ENCODE measurements at regions not wholly inside any gene's neighbourhood (a gene's known extent, or its start where the extent isn't known, plus 50 kb on each side); places are given as distances from the start of the nearest gene placed in this dataset.
"Not testable (repeated sequence)": the region's sequence is repeated elsewhere in the genome, so short reads cannot be mapped to it uniquely, and the experiment has no call there.

- H3K27me3 ChIP-seq (ENCODE audit: control insufficient read depth, insufficient read depth, low read length), result no peaks in the 10 kb centered on the region
- H3K9me3 ChIP-seq (replicated peaks; ENCODE audit: low read length), result no peaks in the 10 kb centered on the region
- no peaks in the 10 kb centered on the region for H3K36me3 ChIP-seq (ENCODE audit: insufficient read depth, low read length)
- no peaks in the 10 kb centered on the region for H3K4me1 ChIP-seq (ENCODE audit: control insufficient read depth, insufficient read depth, low read length)
- no peak overlapping the region for H3K9ac ChIP-seq (ENCODE audit: low read depth, low read length)
- no peak overlapping the region for H3K4me3 ChIP-seq (ENCODE audit: low read length)
- no peak overlapping the region for H3K4me2 ChIP-seq (ENCODE audit: low read length)
Observed at GRCh38 chr15:93348711-93349545, 259.9 kb upstream of the RGMA start.

- no peak overlapping the region for H3K4me2 ChIP-seq (ENCODE audit: low read length)
Observed at GRCh38 chr15:93347986-93348385, 259.0 kb upstream of the RGMA start.

GRCh38 chr15:93345981-93346380 is 257.0 kb upstream of the RGMA start:
- Histone ChIP-seq H3K4me2 (ENCODE audit: low read length) (no peak overlapping the region), H3K4me3 (ENCODE audit: low read length) (no peak overlapping the region), H3K9ac (ENCODE audit: low read depth, low read length) (no peak overlapping the region), H3K4me1 (ENCODE audit: control insufficient read depth, insufficient read depth, low read length) (no peaks in the 10 kb centered on the region), H3K9me3 (replicated peaks; ENCODE audit: low read length) (no peaks in the 10 kb centered on the region), H3K27me3 (ENCODE audit: control insufficient read depth, insufficient read depth, low read length) (no peaks in the 10 kb centered on the region), H3K36me3 (ENCODE audit: insufficient read depth, low read length) (no peaks in the 10 kb centered on the region)

More at GRCh38 chr15:93347986-93348385, 259.0 kb upstream of the RGMA start:
- H3K4me3 ChIP-seq (ENCODE audit: low read length), result no peak overlapping the region
- no peak overlapping the region for H3K9ac ChIP-seq (ENCODE audit: low read depth, low read length)
- H3K9me3 ChIP-seq (replicated peaks; ENCODE audit: low read length), result no peaks in the 10 kb centered on the region
- no peaks in the 10 kb centered on the region for H3K27me3 ChIP-seq (ENCODE audit: control insufficient read depth, insufficient read depth, low read length)
- no peaks in the 10 kb centered on the region for H3K4me1 ChIP-seq (ENCODE audit: control insufficient read depth, insufficient read depth, low read length)
- H3K36me3 ChIP-seq (ENCODE audit: insufficient read depth, low read length), result no peaks in the 10 kb centered on the region

- not testable (repeated sequence) for H3K36me3 ChIP-seq (ENCODE audit: insufficient read depth, low read length); H3K4me2 ChIP-seq (ENCODE audit: low read length); H3K9ac ChIP-seq (ENCODE audit: low read depth, low read length); H3K4me1 ChIP-seq (ENCODE audit: control insufficient read depth, insufficient read depth, low read length); H3K27me3 ChIP-seq (ENCODE audit: control insufficient read depth, insufficient read depth, low read length); H3K9me3 ChIP-seq (replicated peaks; ENCODE audit: low read length); H3K4me3 ChIP-seq (ENCODE audit: low read length)
Observed at GRCh38 chr15:93343402-93343801, 254.4 kb upstream of the RGMA start.

- Histone ChIP-seq H3K9ac (ENCODE audit: low read depth, low read length) (no peak overlapping the region), H3K9me3 (replicated peaks; ENCODE audit: low read length) (peaks cover 4% of the 10 kb centered on the region), H3K4me3 (ENCODE audit: low read length) (no peak overlapping the region), H3K4me2 (ENCODE audit: low read length) (no peak overlapping the region), H3K4me1 (ENCODE audit: control insufficient read depth, insufficient read depth, low read length) (no peaks in the 10 kb centered on the region), H3K27me3 (ENCODE audit: control insufficient read depth, insufficient read depth, low read length) (no peaks in the 10 kb centered on the region), H3K36me3 (ENCODE audit: insufficient read depth, low read length) (no peaks in the 10 kb centered on the region)
Observed at GRCh38 chr15:93341164-93341563, 252.2 kb upstream of the RGMA start.

GRCh38 chr15:93340406-93340805 is 251.4 kb upstream of the RGMA start:
- Histone ChIP-seq H3K4me3 (ENCODE audit: low read length) (no peak overlapping the region), H3K4me1 (ENCODE audit: control insufficient read depth, insufficient read depth, low read length) (no peaks in the 10 kb centered on the region), H3K4me2 (ENCODE audit: low read length) (no peak overlapping the region), H3K9ac (ENCODE audit: low read depth, low read length) (no peak overlapping the region), H3K27me3 (ENCODE audit: control insufficient read depth, insufficient read depth, low read length) (no peaks in the 10 kb centered on the region), H3K36me3 (ENCODE audit: insufficient read depth, low read length) (no peaks in the 10 kb centered on the region), H3K9me3 (replicated peaks; ENCODE audit: low read length) (peaks cover 4% of the 10 kb centered on the region)

GRCh38 chr15:93333796-93334195 is 244.8 kb upstream of the RGMA start:
- no peaks in the 10 kb centered on the region for H3K9me3 ChIP-seq (replicated peaks; ENCODE audit: low read length)

GRCh38 chr15:93333126-93333525 is 244.1 kb upstream of the RGMA start:
- H3K9me3 ChIP-seq (replicated peaks; ENCODE audit: low read length), result not testable (repeated sequence)

More at GRCh38 chr15:93333796-93334195, 244.8 kb upstream of the RGMA start:
- no peaks in the 10 kb centered on the region for H3K4me1 ChIP-seq (ENCODE audit: control insufficient read depth, insufficient read depth, low read length)
- H3K4me3 ChIP-seq (ENCODE audit: low read length), result no peak overlapping the region
- no peaks in the 10 kb centered on the region for H3K36me3 ChIP-seq (ENCODE audit: insufficient read depth, low read length)
- no peak overlapping the region for H3K4me2 ChIP-seq (ENCODE audit: low read length)
- H3K27me3 ChIP-seq (ENCODE audit: control insufficient read depth, insufficient read depth, low read length), result no peaks in the 10 kb centered on the region
- no peak overlapping the region for H3K9ac ChIP-seq (ENCODE audit: low read depth, low read length)

GRCh38 chr15:93332168-93332553 is 243.2 kb upstream of the RGMA start:
- Histone ChIP-seq H3K36me3 (ENCODE audit: insufficient read depth, low read length) (no peaks in the 10 kb centered on the region), H3K9ac (ENCODE audit: low read depth, low read length) (no peak overlapping the region), H3K4me1 (ENCODE audit: control insufficient read depth, insufficient read depth, low read length) (no peaks in the 10 kb centered on the region), H3K4me2 (ENCODE audit: low read length) (no peak overlapping the region), H3K9me3 (replicated peaks; ENCODE audit: low read length) (no peaks in the 10 kb centered on the region), H3K27me3 (ENCODE audit: control insufficient read depth, insufficient read depth, low read length) (no peaks in the 10 kb centered on the region), H3K4me3 (ENCODE audit: low read length) (no peak overlapping the region)

More at GRCh38 chr15:93333126-93333525, 244.1 kb upstream of the RGMA start:
- not testable (repeated sequence) for H3K9ac ChIP-seq (ENCODE audit: low read depth, low read length); H3K4me2 ChIP-seq (ENCODE audit: low read length); H3K4me1 ChIP-seq (ENCODE audit: control insufficient read depth, insufficient read depth, low read length); H3K4me3 ChIP-seq (ENCODE audit: low read length); H3K27me3 ChIP-seq (ENCODE audit: control insufficient read depth, insufficient read depth, low read length); H3K36me3 ChIP-seq (ENCODE audit: insufficient read depth, low read length)

- H3K4me3 ChIP-seq (ENCODE audit: low read length), result no peak overlapping the region
- H3K36me3 ChIP-seq (ENCODE audit: insufficient read depth, low read length), result no peaks in the 10 kb centered on the region
- no peak overlapping the region for H3K9ac ChIP-seq (ENCODE audit: low read depth, low read length)
- no peak overlapping the region for H3K4me2 ChIP-seq (ENCODE audit: low read length)
- H3K4me1 ChIP-seq (ENCODE audit: control insufficient read depth, insufficient read depth, low read length), result no peaks in the 10 kb centered on the region
- no peaks in the 10 kb centered on the region for H3K9me3 ChIP-seq (replicated peaks; ENCODE audit: low read length)
- no peaks in the 10 kb centered on the region for H3K27me3 ChIP-seq (ENCODE audit: control insufficient read depth, insufficient read depth, low read length)
Observed at GRCh38 chr15:93331545-93332167, 242.6 kb upstream of the RGMA start.

GRCh38 chr15:93330912-93331544 is 242.0 kb upstream of the RGMA start:
- Histone ChIP-seq H3K9ac (ENCODE audit: low read depth, low read length) (no peak overlapping the region), H3K4me1 (ENCODE audit: control insufficient read depth, insufficient read depth, low read length) (no peaks in the 10 kb centered on the region), H3K4me3 (ENCODE audit: low read length) (no peak overlapping the region), H3K4me2 (ENCODE audit: low read length) (no peak overlapping the region), H3K36me3 (ENCODE audit: insufficient read depth, low read length) (no peaks in the 10 kb centered on the region), H3K9me3 (replicated peaks; ENCODE audit: low read length) (no peaks in the 10 kb centered on the region), H3K27me3 (ENCODE audit: control insufficient read depth, insufficient read depth, low read length) (no peaks in the 10 kb centered on the region)
